ENCODE measurements at regions not wholly inside any gene's neighbourhood (a gene's known extent, or its start where the extent isn't known, plus 50 kb on each side); places are given as distances from the start of the nearest gene placed in this dataset.

DNA sequence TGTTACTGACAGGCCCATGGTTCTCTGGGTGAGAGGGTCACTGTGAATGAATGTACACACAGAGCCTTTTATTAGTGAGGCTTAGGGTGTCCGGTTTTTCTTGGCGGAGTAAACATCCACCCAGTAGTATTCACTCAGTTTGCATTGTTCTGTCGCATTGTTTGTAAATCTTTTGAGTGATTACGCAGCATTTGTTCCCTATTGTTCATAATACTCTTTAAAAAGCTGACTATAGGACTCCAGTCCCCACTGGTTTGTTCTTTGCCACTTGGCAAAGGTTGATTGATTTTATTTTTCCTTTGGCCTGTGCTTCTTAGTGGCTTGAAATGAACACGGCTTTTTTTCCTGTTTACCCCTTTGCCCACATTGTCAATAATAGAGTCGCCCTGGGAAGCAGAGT, 130.1 kb upstream of the ESR1 start:
- POLR2A ChIA-PET (ENCODE audit: unreplicated experiment): no interaction called here
- Histone ChIP-seq H3K56ac (ENCODE audit: extremely low read depth, insufficient read depth, low read length) (no peak overlapping the region), H3K4me3 (ENCODE audit: insufficient read depth, low read depth, low read length) (no peak overlapping the region), H4K20me1 (ENCODE audit: insufficient read depth, low read length) (no peaks in the 10 kb centered on the region), H4K8ac (ENCODE audit: low read depth in 2 of 2, low read length in 2 of 2) (no peak overlapping the region), H3K27ac (ENCODE audit: insufficient read depth, low read length) (no peak overlapping the region), H3K23ac (ENCODE audit: low read depth, low read length) (no peak overlapping the region), H3K4me2 (ENCODE audit: low read depth, low read length) (no peak overlapping the region), H3K18ac (ENCODE audit: low read depth, low read length) (no peak overlapping the region), H2AFZ (replicated peaks; ENCODE audit: low read length, poor library complexity) (no peak overlapping the region), H3K4me1 (ENCODE audit: control insufficient read depth, insufficient read depth, low read length) (no peaks in the 10 kb centered on the region), H3K27me3 (ENCODE audit: control insufficient read depth, insufficient read depth, low read length) (peaks cover 3% of the 10 kb centered on the region; the same call in 1 of the 2 replicates), H3K79me1 (ENCODE audit: low read depth in 1 of 2, low read length in 2 of 2) (no peaks in the 10 kb centered on the region), H3K36me3 (ENCODE audit: control insufficient read depth, insufficient read depth, low read length) (no peaks in the 10 kb centered on the region), H2AK5ac (ENCODE audit: low read depth, low read length) (no peak overlapping the region), H2BK20ac (ENCODE audit: low read depth, low read length) (no peak overlapping the region), H3K9me1 (ENCODE audit: insufficient read depth, low read length) (no peaks in the 10 kb centered on the region), H4K5ac (ENCODE audit: low read depth, low read length) (no peak overlapping the region), H2BK5ac (ENCODE audit: low read depth, low read length, poor library complexity, severe bottlenecking) (no peak overlapping the region), H2AK9ac (replicated peaks; ENCODE audit: low read depth, low read length, poor library complexity) (no peak overlapping the region), H2BK120ac (ENCODE audit: low read depth, low read length) (no peak overlapping the region), H3K4ac (ENCODE audit: low read depth, low read length) (no peak overlapping the region), H3K9ac (ENCODE audit: low read depth, low read length) (no peak overlapping the region), H2BK15ac (ENCODE audit: low read depth, low read length) (no peak overlapping the region), H4K91ac (ENCODE audit: insufficient read depth, low read depth, low read length) (no peak overlapping the region), H3K14ac (replicated peaks; ENCODE audit: low read depth, low read length) (no peak overlapping the region), H3K9me3 (ENCODE audit: control insufficient read depth, insufficient read depth, low read length) (no peaks in the 10 kb centered on the region)
- dilution Hi-C loops (cut with HindIII; ENCODE audit: low sequenced_read_pairs, unreplicated experiment): no loop called here
- TF ChIP-seq RAD21 (IDR thresholded peaks at IDR 0.05; ENCODE audit: low read length) (no peak), CEBPB (IDR thresholded peaks at IDR 0.05; ENCODE audit: low read depth, low read length) (no peak), NFE2L2 (IDR thresholded peaks at IDR 0.05; ENCODE audit: low read depth, low read length) (no peak), MAFK (IDR thresholded peaks at IDR 0.05; ENCODE audit: low read depth, low read length) (no peak), SMC3 (IDR thresholded peaks at IDR 0.05; ENCODE audit: low read depth, low read length) (no peak), ELK1 (IDR thresholded peaks at IDR 0.05; ENCODE audit: borderline replicate concordance, low read depth, low read length) (no peak), POLR2A (IDR thresholded peaks at IDR 0.05; ENCODE audit: low read depth, low read length) (no peak), FOS (IDR thresholded peaks at IDR 0.05; ENCODE audit: low read depth, low read length) (no peak), RFX5 (IDR thresholded peaks at IDR 0.05; ENCODE audit: low read depth, low read length) (no peak), CHD1 (IDR thresholded peaks at IDR 0.05; ENCODE audit: low read depth, low read length) (no peak)
- TF ChIP-seq, protein P1, sequence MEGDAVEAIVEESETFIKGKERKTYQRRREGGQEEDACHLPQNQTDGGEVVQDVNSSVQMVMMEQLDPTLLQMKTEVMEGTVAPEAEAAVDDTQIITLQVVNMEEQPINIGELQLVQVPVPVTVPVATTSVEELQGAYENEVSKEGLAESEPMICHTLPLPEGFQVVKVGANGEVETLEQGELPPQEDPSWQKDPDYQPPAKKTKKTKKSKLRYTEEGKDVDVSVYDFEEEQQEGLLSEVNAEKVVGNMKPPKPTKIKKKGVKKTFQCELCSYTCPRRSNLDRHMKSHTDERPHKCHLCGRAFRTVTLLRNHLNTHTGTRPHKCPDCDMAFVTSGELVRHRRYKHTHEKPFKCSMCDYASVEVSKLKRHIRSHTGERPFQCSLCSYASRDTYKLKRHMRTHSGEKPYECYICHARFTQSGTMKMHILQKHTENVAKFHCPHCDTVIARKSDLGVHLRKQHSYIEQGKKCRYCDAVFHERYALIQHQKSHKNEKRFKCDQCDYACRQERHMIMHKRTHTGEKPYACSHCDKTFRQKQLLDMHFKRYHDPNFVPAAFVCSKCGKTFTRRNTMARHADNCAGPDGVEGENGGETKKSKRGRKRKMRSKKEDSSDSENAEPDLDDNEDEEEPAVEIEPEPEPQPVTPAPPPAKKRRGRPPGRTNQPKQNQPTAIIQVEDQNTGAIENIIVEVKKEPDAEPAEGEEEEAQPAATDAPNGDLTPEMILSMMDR (conservative IDR thresholded peaks at IDR 0.05; ENCODE audit: low read depth, low read length): no peak
- in situ Hi-C loops (cut with MboI; ENCODE audit: low sequenced_read_pairs): no loop called here
- intact Hi-C loops (cut with micrococcal nuclease): loop anchor here (2.0 to 10.0 kb wide), 2 partner anchors 447 to 591 kb away; no protein-coding TSS in a partner anchor
- CTCF ChIA-PET: no interaction called here
- 40% methylated on average over 1 of the region's 6 CpGs; no CpG with 5 or more reads in 1 of the 2 experiments for WGBS, 2 experiments (ENCODE audit: extremely low coverage in 2 of 2, insufficient read length in 1 of 2)
- no TSS peak for BruUV-seq (replicated peaks)
- ATAC-seq (ENCODE audit: low read depth) (no peak), DNase-seq (no peak)
